Fibroblast of lung (primary cell): ENCODE measurements at regions not wholly inside any gene's neighbourhood (a gene's known extent, or its start where the extent isn't known, plus 50 kb on each side); places are given as distances from the start of the nearest gene placed in this dataset.

ENCODE experiments used
- EZH2 ChIP-seq: IDR thresholded peaks from 2 replicates; pipeline ENCODE4 v1.5.1; 2012; ENCODE audit warnings: low read length, control low read depth, mild to moderate bottlenecking; ENCODE audit errors: missing control alignments
- TF ChIP-seq, protein P1 (sequence below), 2 donors: IDR thresholded peaks in 1 of 2; conservative IDR thresholded peaks in 1 of 2; 1 replicate in 1 of 2; 2 replicates in 1 of 2; pipeline ENCODE4 v1.5.1; 2011 to 2012; ENCODE audit warnings: low read length in 2 of 2, control low read depth in 1 of 2, inconsistent platforms in 1 of 2, low read depth in 1 of 2, mild to moderate bottlenecking in 1 of 2

DNA sequence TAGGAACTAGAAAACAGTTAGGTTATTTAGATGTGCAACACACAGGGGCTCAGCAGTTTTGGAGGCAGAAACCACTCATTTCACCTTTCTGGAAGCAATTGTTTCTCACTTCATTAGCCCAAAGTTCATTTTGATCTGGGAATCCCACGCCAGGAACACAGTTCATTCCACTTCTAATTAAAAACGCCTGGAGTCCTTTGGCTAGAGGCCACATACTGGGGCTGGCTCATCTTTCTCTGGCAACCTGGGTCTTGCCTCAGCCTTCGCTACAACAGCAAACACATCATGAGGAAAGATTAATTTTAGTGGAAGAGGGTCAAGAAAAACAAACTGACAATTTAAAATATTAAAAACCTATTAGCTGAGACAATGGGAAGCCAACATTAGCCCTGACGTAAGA, 69.7 kb downstream of the RFPL4B start:
- TF ChIP-seq, protein P1, sequence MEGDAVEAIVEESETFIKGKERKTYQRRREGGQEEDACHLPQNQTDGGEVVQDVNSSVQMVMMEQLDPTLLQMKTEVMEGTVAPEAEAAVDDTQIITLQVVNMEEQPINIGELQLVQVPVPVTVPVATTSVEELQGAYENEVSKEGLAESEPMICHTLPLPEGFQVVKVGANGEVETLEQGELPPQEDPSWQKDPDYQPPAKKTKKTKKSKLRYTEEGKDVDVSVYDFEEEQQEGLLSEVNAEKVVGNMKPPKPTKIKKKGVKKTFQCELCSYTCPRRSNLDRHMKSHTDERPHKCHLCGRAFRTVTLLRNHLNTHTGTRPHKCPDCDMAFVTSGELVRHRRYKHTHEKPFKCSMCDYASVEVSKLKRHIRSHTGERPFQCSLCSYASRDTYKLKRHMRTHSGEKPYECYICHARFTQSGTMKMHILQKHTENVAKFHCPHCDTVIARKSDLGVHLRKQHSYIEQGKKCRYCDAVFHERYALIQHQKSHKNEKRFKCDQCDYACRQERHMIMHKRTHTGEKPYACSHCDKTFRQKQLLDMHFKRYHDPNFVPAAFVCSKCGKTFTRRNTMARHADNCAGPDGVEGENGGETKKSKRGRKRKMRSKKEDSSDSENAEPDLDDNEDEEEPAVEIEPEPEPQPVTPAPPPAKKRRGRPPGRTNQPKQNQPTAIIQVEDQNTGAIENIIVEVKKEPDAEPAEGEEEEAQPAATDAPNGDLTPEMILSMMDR (conservative IDR thresholded peaks at IDR 0.05 in 1 of 2, IDR thresholded peaks at IDR 0.05 in 1 of 2; ENCODE audit: low read depth in 1 of 2, low read length in 2 of 2): no peak
- TF ChIP-seq EZH2: no peak
